Uterus (tissue), 2 donors: ENCODE measurements at regions not wholly inside any gene's neighbourhood (a gene's known extent, or its start where the extent isn't known, plus 50 kb on each side); places are given as distances from the start of the nearest gene placed in this dataset.

Source experiments
- CTCF ChIP-seq, 4 experiments: fragments of 200-600 bp in 2 of 4; fragments of 450-650 bp in 2 of 4; sonication (generic) in 2 of 4; IDR thresholded peaks; one replicate each; pipeline ENCODE4 v1.5.1; 2016 to 2019; ENCODE audit warnings: antibody characterized with exemption in 4 of 4, mild to moderate bottlenecking in 2 of 4, moderate library complexity in 1 of 4
- POLR2A ChIP-seq, 2 donors: fragments of 450-650 bp; IDR thresholded peaks; one replicate each; pipeline ENCODE4 v1.6.1; 2016; ENCODE audit warnings: antibody characterized with exemption in 2 of 2, mild to moderate bottlenecking in 1 of 2, moderate library complexity in 1 of 2

GRCh38 chr10:2244471-2244870 is 507.1 kb upstream of the ADARB2 start:
- no peak for TF ChIP-seq POLR2A (IDR thresholded peaks at IDR 0.05)
- no peak for TF ChIP-seq CTCF (IDR thresholded peaks at IDR 0.05)
